SK-N-SH treated with all-trans-retinoic acid at 6 μM for 48 hours (cell line): ENCODE measurements at regions not wholly inside any gene's neighbourhood (a gene's known extent, or its start where the extent isn't known, plus 50 kb on each side); places are given as distances from the start of the nearest gene placed in this dataset.

Experiments used
- ARNTL ChIP-seq: fragments of 450-650 bp; formaldehyde crosslinking; IDR thresholded peaks from 2 replicates; pipeline ENCODE4 v1.5.0; 2020; ENCODE audit warnings: low read depth, mild to moderate bottlenecking, moderate library complexity, borderline replicate concordance
- RARB ChIP-seq: fragments of 250-450 bp; sonication (Bioruptor Pico); IDR thresholded peaks from 2 replicates; pipeline ENCODE4 v1.8.0; 2021; ENCODE audit warnings: mild to moderate bottlenecking, moderate library complexity
- ZFP3 ChIP-seq: fragments of 250-450 bp; sonication (Bioruptor Pico); IDR thresholded peaks from 2 replicates; pipeline ENCODE4 v1.5.0; 2020; ENCODE audit warnings: mild to moderate bottlenecking, moderate library complexity
- TF ChIP-seq, protein P1 (sequence below): fragments of 250-450 bp; sonication (Bioruptor Pico); IDR thresholded peaks from 2 replicates; pipeline ENCODE4 v1.5.1; 2020; ENCODE audit warnings: low read depth, mild to moderate bottlenecking, moderate library complexity

DNA sequence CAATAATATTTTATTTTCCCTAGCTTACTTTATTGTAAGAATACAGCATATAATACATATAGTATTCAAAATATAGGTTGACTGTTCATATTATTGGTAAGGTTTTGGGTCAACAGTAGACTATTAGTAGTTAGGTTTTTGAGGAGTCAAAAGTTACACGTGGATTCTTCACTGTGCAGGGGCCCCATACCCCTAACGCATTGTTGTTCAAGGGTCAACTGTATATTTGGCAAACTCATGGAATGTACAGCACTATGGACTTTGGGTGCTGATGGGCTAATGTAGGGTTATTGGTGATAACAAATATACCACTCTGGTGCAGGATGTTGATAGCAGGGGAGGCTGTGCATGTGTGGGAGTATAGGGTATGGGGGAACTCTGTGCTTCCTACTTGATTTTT lies 397.2 kb downstream of the BCKDHB start:
- TF ChIP-seq RARB (CRISPR knock-in tag) (no peak), ARNTL (no peak), ZFP3 (no peak)
- TF ChIP-seq, protein P1, sequence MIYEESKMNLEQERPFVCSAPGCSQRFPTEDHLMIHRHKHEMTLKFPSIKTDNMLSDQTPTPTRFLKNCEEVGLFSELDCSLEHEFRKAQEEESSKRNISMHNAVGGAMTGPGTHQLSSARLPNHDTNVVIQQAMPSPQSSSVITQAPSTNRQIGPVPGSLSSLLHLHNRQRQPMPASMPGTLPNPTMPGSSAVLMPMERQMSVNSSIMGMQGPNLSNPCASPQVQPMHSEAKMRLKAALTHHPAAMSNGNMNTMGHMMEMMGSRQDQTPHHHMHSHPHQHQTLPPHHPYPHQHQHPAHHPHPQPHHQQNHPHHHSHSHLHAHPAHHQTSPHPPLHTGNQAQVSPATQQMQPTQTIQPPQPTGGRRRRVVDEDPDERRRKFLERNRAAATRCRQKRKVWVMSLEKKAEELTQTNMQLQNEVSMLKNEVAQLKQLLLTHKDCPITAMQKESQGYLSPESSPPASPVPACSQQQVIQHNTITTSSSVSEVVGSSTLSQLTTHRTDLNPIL (CRISPR knock-in tag), result no peak
